Right lung (tissue), 2 donors: ENCODE measurements at regions not wholly inside any gene's neighbourhood (a gene's known extent, or its start where the extent isn't known, plus 50 kb on each side); places are given as distances from the start of the nearest gene placed in this dataset.
"Not testable (repeated sequence)": the region's sequence is repeated elsewhere in the genome, so short reads cannot be mapped to it uniquely, and the experiment has no call there.

Experiments used
- DNase-seq, 2 donors: peaks; one replicate each; pipeline ENCODE4 v3.0.0-alpha.2; 2013

GRCh38 chr17:26731005-26731921 lies 562.7 kb upstream of the WSB1 start:
- DNase-seq, result no peak

GRCh38 chr17:26731926-26732325 lies 562.0 kb upstream of the WSB1 start:
- not testable (repeated sequence) for DNase-seq

GRCh38 chr17:26734775-26735174 lies 559.1 kb upstream of the WSB1 start:
- DNase-seq, result not testable (repeated sequence)

- not testable (repeated sequence) for DNase-seq
Measured at GRCh38 chr17:26735977-26736376, 557.9 kb upstream of the WSB1 start.

- DNase-seq, result no peak
Measured at GRCh38 chr17:26765860-26766709, 527.8 kb upstream of the WSB1 start.

- DNase-seq, result no peak
Measured at GRCh38 chr17:26766743-26767142, 527.2 kb upstream of the WSB1 start.

- no peak for DNase-seq
Measured at GRCh38 chr17:26773189-26774188, 520.4 kb upstream of the WSB1 start.

- no peak for DNase-seq
Measured at GRCh38 chr17:26774291-26775218, 519.4 kb upstream of the WSB1 start.

- DNase-seq, result no peak
Measured at GRCh38 chr17:26775219-26775822, 518.6 kb upstream of the WSB1 start.

GRCh38 chr17:26780187-26780814 lies 513.6 kb upstream of the WSB1 start:
- DNase-seq, result not testable (repeated sequence)

- no peak for DNase-seq
Measured at GRCh38 chr17:26782153-26782552, 511.8 kb upstream of the WSB1 start.

- DNase-seq, result peak in 1 of 2 donors; percentile 30
Measured at GRCh38 chr17:26792486-26792885, 501.4 kb upstream of the WSB1 start.

GRCh38 chr17:26807024-26807423 lies 486.9 kb upstream of the WSB1 start:
- DNase-seq, result no peak

GRCh38 chr17:26809033-26809432 lies 484.9 kb upstream of the WSB1 start:
- DNase-seq, result no peak

GRCh38 chr17:26818736-26819135 lies 475.2 kb upstream of the WSB1 start:
- DNase-seq, result no peak
